CD14-positive monocyte (primary cell): ENCODE measurements at regions not wholly inside any gene's neighbourhood (a gene's known extent, or its start where the extent isn't known, plus 50 kb on each side); places are given as distances from the start of the nearest gene placed in this dataset.

ENCODE experiments used
- DNase-seq, 3 donors: peaks; one replicate each; pipeline ENCODE4 v3.0.0-alpha.2; 2011 to 2022
- H2AFZ ChIP-seq: 2 replicates; pipeline ENCODE4 v1.6.0; 2012; ENCODE audit warnings: mild to moderate bottlenecking, low read depth, low read length, inconsistent platforms; ENCODE audit not compliant: insufficient read depth, poor library complexity, severe bottlenecking
- H3K27ac ChIP-seq, 2 donors: 1 replicate in 1 of 2; 2 replicates in 1 of 2; pipeline ENCODE4 v1.5.1; 2012 to 2013; ENCODE audit warnings: low read length in 2 of 2, control low read depth in 1 of 2, inconsistent platforms in 1 of 2, low read depth in 1 of 2, mild to moderate bottlenecking in 1 of 2
- H3K27me3 ChIP-seq, 2 donors: one replicate each; pipeline versions ENCODE4 v1.6.0 to v1.6.1; 2011 to 2013; ENCODE audit warnings: low read length in 2 of 2; ENCODE audit not compliant: control insufficient read depth in 2 of 2, insufficient read depth in 2 of 2
- H3K36me3 ChIP-seq, 2 donors: replicated peaks in 1 of 2; 1 replicate in 1 of 2; 2 replicates in 1 of 2; pipeline versions ENCODE4 v1.5.1 to v1.6.1; 2012 to 2013; ENCODE audit warnings: low read length in 2 of 2, control low read depth in 1 of 2, inconsistent platforms in 1 of 2, mild to moderate bottlenecking in 1 of 2; ENCODE audit not compliant: insufficient read depth in 2 of 2, control insufficient read depth in 1 of 2
- H3K4me1 ChIP-seq, 2 donors: 1 replicate in 1 of 2; 2 replicates in 1 of 2; pipeline versions ENCODE4 v1.5.1 to v1.6.1; 2012 to 2013; ENCODE audit warnings: low read length in 2 of 2, control low read depth in 1 of 2, inconsistent platforms in 1 of 2, mild to moderate bottlenecking in 1 of 2, moderate library complexity in 1 of 2; ENCODE audit not compliant: insufficient read depth in 2 of 2, control insufficient read depth in 1 of 2
- H3K4me2 ChIP-seq: replicated peaks from 2 replicates; pipeline ENCODE3; 2012; ENCODE audit warnings: low read length, moderate library complexity, mild to moderate bottlenecking; ENCODE audit not compliant: poor library complexity, severe bottlenecking; ENCODE audit errors: extremely low read depth
- H3K4me3 ChIP-seq, 3 experiments: fragments of 200-600 bp in 1 of 3; sonication (generic) in 1 of 3; replicated peaks in 1 of 3; 1 replicate in 2 of 3; 2 replicates in 1 of 3; pipeline ENCODE4 v1.5.1; 2011 to 2013; ENCODE audit warnings: low read length in 3 of 3, mild to moderate bottlenecking in 3 of 3, control low read depth in 2 of 3, low read depth in 2 of 3, inconsistent platforms in 1 of 3, moderate library complexity in 1 of 3
- H3K79me2 ChIP-seq: 2 replicates; pipeline ENCODE4 v1.6.0; 2012; ENCODE audit warnings: mild to moderate bottlenecking, control low read depth, inconsistent platforms, low read length, moderate library complexity; ENCODE audit not compliant: insufficient read depth
- H3K9ac ChIP-seq: 2 replicates; pipeline ENCODE4 v1.6.0; 2017; ENCODE audit warnings: low read length, mild to moderate bottlenecking; ENCODE audit not compliant: insufficient read depth, poor library complexity, severe bottlenecking
- H3K9me3 ChIP-seq, 2 donors: replicated peaks in 1 of 2; 1 replicate in 1 of 2; 2 replicates in 1 of 2; pipeline versions ENCODE4 v1.5.1 to v1.6.1; 2012 to 2013; ENCODE audit warnings: low read length in 2 of 2, control low read depth in 1 of 2; ENCODE audit not compliant: control insufficient read depth in 1 of 2, insufficient read depth in 1 of 2
- H4K20me1 ChIP-seq: 2 replicates; pipeline ENCODE4 v1.6.0; 2012; ENCODE audit warnings: mild to moderate bottlenecking, low read length, control low read depth, moderate library complexity; ENCODE audit not compliant: insufficient read depth
- H3K27ac Mint-ChIP-seq, 7 donors: one replicate each; pipeline ENCODE4 v1.8.0; 2020; ENCODE audit warnings: mild to moderate bottlenecking in 7 of 7, mixed read lengths in 7 of 7, moderate library complexity in 6 of 7, inconsistent platforms in 2 of 7
- H3K27me3 Mint-ChIP-seq, 3 donors: one replicate each; pipeline ENCODE4 v1.8.0; 2021 to 2022; ENCODE audit warnings: low read depth in 3 of 3, mild to moderate bottlenecking in 3 of 3, mixed read lengths in 3 of 3, moderate library complexity in 3 of 3, inconsistent platforms in 1 of 3
- H3K36me3 Mint-ChIP-seq, 2 donors: one replicate each; pipeline ENCODE4 v1.8.0; 2020; ENCODE audit warnings: mixed read lengths in 2 of 2, inconsistent platforms in 1 of 2, mild to moderate bottlenecking in 1 of 2
- H3K4me1 Mint-ChIP-seq: one replicate; pipeline ENCODE4 v1.8.0; 2020; ENCODE audit warnings: mild to moderate bottlenecking, mixed read lengths
- H3K4me3 Mint-ChIP-seq, 2 donors: one replicate each; pipeline ENCODE4 v1.8.0; 2020; ENCODE audit warnings: mild to moderate bottlenecking in 2 of 2, mixed read lengths in 2 of 2, moderate library complexity in 1 of 2
- H3K9me3 Mint-ChIP-seq, 7 donors: one replicate each; pipeline ENCODE4 v1.8.0; 2020 to 2022; ENCODE audit warnings: mixed read lengths in 7 of 7, mild to moderate bottlenecking in 6 of 7, moderate library complexity in 6 of 7, inconsistent platforms in 2 of 7
- WGBS: methylation state at CpG from one replicate; pipeline ENCODE4 v1.1.5; 2013; ENCODE audit warnings: missing lambda C conversion rate; ENCODE audit not compliant: insufficient coverage; 5-methylcytosine and 5-hydroxymethylcytosine counted together
- intact Hi-C, 2 donors: fragments of 100-400 bp; cut with micrococcal nuclease; formaldehyde crosslinking; loops; one replicate each; pipeline versions ENCODE4 v1.15.0 to v1.15.1; 2023
- TF ChIP-seq, protein P1 (sequence below): fragments of 200-600 bp; IDR thresholded peaks from one replicate; pipeline ENCODE4 v1.8.0; 2022; ENCODE audit warnings: antibody characterized with exemption, mild to moderate bottlenecking

DNA sequence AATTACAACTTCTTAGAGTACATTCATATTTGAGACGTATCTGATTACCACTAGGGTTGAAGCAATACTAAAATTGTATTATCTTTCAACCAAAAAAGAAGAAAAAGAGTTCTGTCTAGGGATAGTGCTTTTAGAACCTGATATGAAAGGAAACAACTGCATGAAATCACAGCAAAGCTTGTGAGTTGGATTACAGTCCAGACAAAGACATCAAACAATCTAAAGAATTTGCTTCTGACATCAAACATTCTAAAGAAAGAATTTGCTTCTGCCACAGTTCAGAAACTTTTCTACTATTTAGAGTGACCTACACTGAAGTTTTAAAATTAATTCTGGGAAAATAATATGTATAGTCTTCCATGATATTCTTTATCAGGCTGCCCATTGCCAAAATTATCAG lies 1141.1 kb upstream of the ACO1 start:
- no peaks in the 10 kb centered on the region for H3K36me3 ChIP-seq
- WGBS, result no CpG with 5 or more reads among the region's 1 CpG
- no peaks in the 10 kb centered on the region for H3K27me3 Mint-ChIP-seq
- no peaks in the 10 kb centered on the region for H3K27me3 ChIP-seq
- no peak overlapping the region for H3K9ac ChIP-seq
- no peaks in the 10 kb centered on the region for H4K20me1 ChIP-seq
- TF ChIP-seq, protein P1, sequence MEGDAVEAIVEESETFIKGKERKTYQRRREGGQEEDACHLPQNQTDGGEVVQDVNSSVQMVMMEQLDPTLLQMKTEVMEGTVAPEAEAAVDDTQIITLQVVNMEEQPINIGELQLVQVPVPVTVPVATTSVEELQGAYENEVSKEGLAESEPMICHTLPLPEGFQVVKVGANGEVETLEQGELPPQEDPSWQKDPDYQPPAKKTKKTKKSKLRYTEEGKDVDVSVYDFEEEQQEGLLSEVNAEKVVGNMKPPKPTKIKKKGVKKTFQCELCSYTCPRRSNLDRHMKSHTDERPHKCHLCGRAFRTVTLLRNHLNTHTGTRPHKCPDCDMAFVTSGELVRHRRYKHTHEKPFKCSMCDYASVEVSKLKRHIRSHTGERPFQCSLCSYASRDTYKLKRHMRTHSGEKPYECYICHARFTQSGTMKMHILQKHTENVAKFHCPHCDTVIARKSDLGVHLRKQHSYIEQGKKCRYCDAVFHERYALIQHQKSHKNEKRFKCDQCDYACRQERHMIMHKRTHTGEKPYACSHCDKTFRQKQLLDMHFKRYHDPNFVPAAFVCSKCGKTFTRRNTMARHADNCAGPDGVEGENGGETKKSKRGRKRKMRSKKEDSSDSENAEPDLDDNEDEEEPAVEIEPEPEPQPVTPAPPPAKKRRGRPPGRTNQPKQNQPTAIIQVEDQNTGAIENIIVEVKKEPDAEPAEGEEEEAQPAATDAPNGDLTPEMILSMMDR, result no peak
- no peak overlapping the region for H3K4me3 Mint-ChIP-seq
- no peak overlapping the region for H2AFZ ChIP-seq
- no peak overlapping the region for H3K4me3 ChIP-seq
- no peak overlapping the region for H3K27ac ChIP-seq
- intact Hi-C loops, result no loop called here
- H3K4me2 ChIP-seq, result no peak overlapping the region
- H3K36me3 Mint-ChIP-seq, result no peaks in the 10 kb centered on the region
- H3K4me1 ChIP-seq, result no peaks in the 10 kb centered on the region
- H3K9me3 ChIP-seq, result no peaks in the 10 kb centered on the region
- H3K79me2 ChIP-seq, result no peaks in the 10 kb centered on the region
- no peaks in the 10 kb centered on the region for H3K4me1 Mint-ChIP-seq
- no peak for DNase-seq
- no peak overlapping the region for H3K27ac Mint-ChIP-seq
- H3K9me3 Mint-ChIP-seq, result peaks cover 0 to 6% (median 2%) of the 10 kb centered on the region in 7 donors

DNA sequence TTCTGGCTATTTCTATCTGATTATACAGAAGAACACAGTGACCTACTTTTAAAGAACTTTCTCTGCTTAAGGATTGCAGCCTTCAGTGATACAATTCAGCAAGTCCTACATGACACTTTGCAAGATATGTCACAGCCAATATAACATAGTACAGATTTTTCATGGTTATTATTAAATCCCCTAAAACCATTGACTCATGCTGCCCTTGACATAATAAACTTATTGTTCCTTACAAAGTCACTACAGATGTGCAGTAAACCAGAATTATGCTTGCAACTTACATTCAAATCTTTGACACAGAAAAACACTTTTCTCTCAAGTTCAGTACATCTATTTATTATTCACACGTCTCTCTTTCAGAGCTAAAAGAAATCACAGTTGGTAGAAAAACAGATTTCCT lies 1136.3 kb upstream of the ACO1 start:
- Histone ChIP-seq H3K9ac (no peak overlapping the region), H3K4me3 (no peak overlapping the region), H3K27me3 (no peaks in the 10 kb centered on the region), H3K4me1 (no peaks in the 10 kb centered on the region), H4K20me1 (no peaks in the 10 kb centered on the region), H2AFZ (no peak overlapping the region), H3K79me2 (no peaks in the 10 kb centered on the region), H3K4me2 (no peak overlapping the region), H3K27ac (no peak overlapping the region), H3K36me3 (no peaks in the 10 kb centered on the region), H3K9me3 (no peaks in the 10 kb centered on the region)
- Mint-ChIP-seq H3K27ac (no peak overlapping the region), H3K27me3 (no peaks in the 10 kb centered on the region), H3K36me3 (no peaks in the 10 kb centered on the region), H3K4me3 (no peak overlapping the region), H3K4me1 (no peaks in the 10 kb centered on the region), H3K9me3 (peaks cover 2 to 9% (median 5%) of the 10 kb centered on the region in 7 donors)
- no CpG with 5 or more reads among the region's 1 CpG for WGBS
- intact Hi-C loops, result no loop called here
- TF ChIP-seq, protein P1, result no peak
- DNase-seq, result no peak
